Gastroesophageal sphincter (tissue), 3 donors: ENCODE measurements at regions not wholly inside any gene's neighbourhood (a gene's known extent, or its start where the extent isn't known, plus 50 kb on each side); places are given as distances from the start of the nearest gene placed in this dataset.

Source experiments
- CTCF ChIP-seq, 4 experiments: fragments of 200-600 bp in 2 of 4; fragments of 450-650 bp in 2 of 4; sonication (generic) in 1 of 4; IDR thresholded peaks; one replicate each; pipeline ENCODE4 v1.5.1; 2017 to 2019; ENCODE audit warnings: antibody characterized with exemption in 4 of 4, mild to moderate bottlenecking in 2 of 4, moderate library complexity in 2 of 4
- POLR2AphosphoS5 ChIP-seq: sonication (generic); formaldehyde crosslinking; IDR thresholded peaks from one replicate; pipeline ENCODE4 v1.6.1; 2017; ENCODE audit warnings: antibody characterized with exemption

- TF ChIP-seq POLR2AphosphoS5 (no peak), CTCF (IDR thresholded peaks at IDR 0.05) (no peak)
These were observed 129.2 kb downstream of the SEC14L1 start for GRCh38 chr17:77269696-77270681.
